Stimulated activated CD4-positive, alpha-beta T cell treated with anti-CD3 and anti-CD28 coated beads, Interleukin-4, amount 100 ng/mL, for 4 hours (primary cell): ENCODE measurements at regions not wholly inside any gene's neighbourhood (a gene's known extent, or its start where the extent isn't known, plus 50 kb on each side); places are given as distances from the start of the nearest gene placed in this dataset.
"Not testable (repeated sequence)": the region's sequence is repeated elsewhere in the genome, so short reads cannot be mapped to it uniquely, and the experiment has no call there.

Experiments used
- DNase-seq, 2 experiments: peaks; one replicate each; pipeline ENCODE4 v3.0.0-alpha.2; 2020

- no peak for DNase-seq
Measured at GRCh38 chr9:79489261-79490000, 82.3 kb upstream of the TLE4 start.

GRCh38 chr9:79490657-79491248 is 81.0 kb upstream of the TLE4 start:
- DNase-seq = no peak

- no peak for DNase-seq
Measured at GRCh38 chr9:79492092-79493009, 79.4 kb upstream of the TLE4 start.

- DNase-seq = not testable (repeated sequence)
Measured at GRCh38 chr9:79500196-79500864, 71.4 kb upstream of the TLE4 start.

- no peak for DNase-seq
Measured at GRCh38 chr9:79501546-79501945, 70.2 kb upstream of the TLE4 start.

- no peak for DNase-seq
Measured at GRCh38 chr9:79507801-79508200, 64.0 kb upstream of the TLE4 start.

- DNase-seq = no peak
Measured at GRCh38 chr9:79512251-79512650, 59.5 kb upstream of the TLE4 start.
